ENCODE measurements at regions not wholly inside any gene's neighbourhood (a gene's known extent, or its start where the extent isn't known, plus 50 kb on each side); places are given as distances from the start of the nearest gene placed in this dataset.

DNA sequence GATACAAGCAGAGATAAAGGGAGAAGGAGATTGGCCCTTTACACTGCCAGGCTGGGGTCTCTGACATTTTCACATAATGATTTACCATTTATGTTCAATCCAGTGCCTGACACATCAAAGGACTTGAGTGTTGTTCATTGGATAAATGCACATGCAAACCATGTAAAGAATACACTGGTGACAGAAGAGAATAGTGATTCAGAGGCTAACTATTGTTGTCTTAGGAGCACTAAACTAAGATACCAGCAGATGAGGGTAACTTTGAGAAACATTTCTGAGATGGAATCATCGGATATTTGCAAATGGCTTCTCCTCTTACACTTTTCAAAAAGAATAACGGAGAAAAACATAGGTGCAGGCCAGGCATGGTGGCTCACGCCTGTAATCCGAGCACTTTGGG is 67.3 kb upstream of the HHIP start:
- Histone ChIP-seq H3K9ac (ENCODE audit: low read depth, low read length) (no peak overlapping the region), H4K8ac (ENCODE audit: low read depth in 2 of 2, low read length in 2 of 2) (no peak overlapping the region), H3K23ac (ENCODE audit: low read depth, low read length) (no peak overlapping the region), H3K56ac (ENCODE audit: extremely low read depth, insufficient read depth, low read length) (no peak overlapping the region), H3K36me3 (ENCODE audit: control insufficient read depth, insufficient read depth, low read length) (no peaks in the 10 kb centered on the region), H2AFZ (replicated peaks; ENCODE audit: low read length, poor library complexity) (no peak overlapping the region), H2BK15ac (ENCODE audit: low read depth, low read length) (peak overlapping the region; percentile 25; the same call in 1 of the 3 replicates), H3K9me1 (ENCODE audit: insufficient read depth, low read length) (no peaks in the 10 kb centered on the region), H3K4me3 (ENCODE audit: insufficient read depth, low read depth, low read length) (no peak overlapping the region), H3K4me2 (ENCODE audit: low read depth, low read length) (no peak overlapping the region), H3K4me1 (ENCODE audit: control insufficient read depth, insufficient read depth, low read length) (peaks cover 4% of the 10 kb centered on the region; the same call in 1 of the 2 replicates), H3K9me3 (ENCODE audit: control insufficient read depth, insufficient read depth, low read length) (no peaks in the 10 kb centered on the region), H3K18ac (ENCODE audit: low read depth, low read length) (peak overlapping the region; percentile 11; the same call in 1 of the 2 replicates), H2BK120ac (ENCODE audit: low read depth, low read length) (peak overlapping the region; percentile 49; the same call in 1 of the 2 replicates), H4K91ac (ENCODE audit: insufficient read depth, low read depth, low read length) (no peak overlapping the region), H3K27ac (ENCODE audit: insufficient read depth, low read length) (no peak overlapping the region), H3K27me3 (ENCODE audit: control insufficient read depth, insufficient read depth, low read length) (no peaks in the 10 kb centered on the region), H2BK5ac (ENCODE audit: low read depth, low read length, poor library complexity, severe bottlenecking) (no peak overlapping the region), H4K20me1 (ENCODE audit: insufficient read depth, low read length) (no peaks in the 10 kb centered on the region), H3K14ac (replicated peaks; ENCODE audit: low read depth, low read length) (no peak overlapping the region; the same call in 1 of the 2 replicates), H2BK20ac (ENCODE audit: low read depth, low read length) (peak overlapping the region; percentile 56; the same call in 1 of the 2 replicates), H2AK9ac (replicated peaks; ENCODE audit: low read depth, low read length, poor library complexity) (no peak overlapping the region), H2AK5ac (ENCODE audit: low read depth, low read length) (no peak overlapping the region), H3K79me1 (ENCODE audit: low read depth in 1 of 2, low read length in 2 of 2) (no peaks in the 10 kb centered on the region), H4K5ac (ENCODE audit: low read depth, low read length) (no peak overlapping the region; the same call in 1 of the 2 replicates), H3K4ac (ENCODE audit: low read depth, low read length) (peak overlapping the region; percentile 7; the same call in 1 of the 2 replicates)
- dilution Hi-C loops (cut with HindIII; ENCODE audit: low sequenced_read_pairs, unreplicated experiment) (no loop called here), intact Hi-C loops (cut with micrococcal nuclease) (no loop called here), in situ Hi-C loops (cut with MboI; ENCODE audit: low sequenced_read_pairs) (no loop called here)
- CTCF ChIA-PET, result interaction anchor here (0.5 kb wide), 1 partner anchor 178 kb away, joined by 4 read pairs; no protein-coding TSS in a partner anchor
- BruUV-seq (replicated peaks), result no TSS peak
- WGBS, 2 experiments (ENCODE audit: extremely low coverage in 2 of 2, insufficient read length in 1 of 2), result no CpG with 5 or more reads among the region's 4 CpGs
- POLR2A ChIA-PET (ENCODE audit: unreplicated experiment), result no interaction called here
- TF ChIP-seq NFE2L2 (IDR thresholded peaks at IDR 0.05; ENCODE audit: low read depth, low read length) (no peak), RAD21 (IDR thresholded peaks at IDR 0.05; ENCODE audit: low read length) (no peak), BHLHE40 (IDR thresholded peaks at IDR 0.05; ENCODE audit: low read depth, low read length) (peak; percentile 28; the same call in 1 of the 2 replicates), FOS (IDR thresholded peaks at IDR 0.05; ENCODE audit: low read depth, low read length) (no peak)
- DNase-seq (peak; percentile 35), ATAC-seq (ENCODE audit: low read depth) (no peak)
